GM12892 (cell line): ENCODE measurements at regions not wholly inside any gene's neighbourhood (a gene's known extent, or its start where the extent isn't known, plus 50 kb on each side); places are given as distances from the start of the nearest gene placed in this dataset.

Experiments used
- POLR2A ChIP-seq: IDR thresholded peaks from 2 replicates; pipeline ENCODE4 v1.6.1; 2011; ENCODE audit warnings: low read depth, low read length, control low read depth
- POLR2AphosphoS5 ChIP-seq: IDR thresholded peaks from 2 replicates; pipeline ENCODE4 v1.6.1; 2011; ENCODE audit warnings: low read depth, low read length, control low read depth

DNA sequence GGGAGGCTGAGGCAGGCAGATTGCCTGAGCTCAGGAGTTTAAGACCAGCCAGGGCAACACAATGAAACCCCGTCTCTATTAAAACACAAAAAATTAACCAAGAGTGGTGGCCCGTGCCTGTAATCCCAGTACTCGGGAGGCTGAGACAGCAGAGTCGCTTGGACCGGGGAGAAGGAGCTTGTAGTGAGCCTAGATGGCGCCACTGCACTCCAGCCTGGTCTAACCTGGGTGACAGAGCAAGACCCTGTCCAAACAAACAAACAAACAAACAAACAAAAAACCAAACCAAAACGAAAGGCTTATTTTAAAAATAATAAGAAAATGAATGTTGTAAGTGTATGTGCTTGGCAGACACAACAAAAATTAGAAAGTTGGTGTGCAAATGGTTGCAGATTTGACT lies 536.3 kb upstream of the PTPRD start:
- TF ChIP-seq POLR2A (no peak), POLR2AphosphoS5 (no peak)
